ENCODE measurements at regions not wholly inside any gene's neighbourhood (a gene's known extent, or its start where the extent isn't known, plus 50 kb on each side); places are given as distances from the start of the nearest gene placed in this dataset.

GRCh38 chr1:4090976-4091660 lies 191.0 kb upstream of the C1orf174 start:
- DNase-seq: no peak

- DNase-seq: no peak
Measured at GRCh38 chr1:4091996-4092395, 191.9 kb upstream of the C1orf174 start.

- DNase-seq: no peak
Measured at GRCh38 chr1:4093856-4094565, 193.9 kb upstream of the C1orf174 start.

GRCh38 chr1:4095433-4095971 lies 195.4 kb upstream of the C1orf174 start:
- DNase-seq: no peak

GRCh38 chr1:4101459-4102161 lies 201.5 kb upstream of the C1orf174 start:
- no peak for DNase-seq

GRCh38 chr1:4105300-4105880 lies 205.3 kb upstream of the C1orf174 start:
- no peak for DNase-seq

DNA sequence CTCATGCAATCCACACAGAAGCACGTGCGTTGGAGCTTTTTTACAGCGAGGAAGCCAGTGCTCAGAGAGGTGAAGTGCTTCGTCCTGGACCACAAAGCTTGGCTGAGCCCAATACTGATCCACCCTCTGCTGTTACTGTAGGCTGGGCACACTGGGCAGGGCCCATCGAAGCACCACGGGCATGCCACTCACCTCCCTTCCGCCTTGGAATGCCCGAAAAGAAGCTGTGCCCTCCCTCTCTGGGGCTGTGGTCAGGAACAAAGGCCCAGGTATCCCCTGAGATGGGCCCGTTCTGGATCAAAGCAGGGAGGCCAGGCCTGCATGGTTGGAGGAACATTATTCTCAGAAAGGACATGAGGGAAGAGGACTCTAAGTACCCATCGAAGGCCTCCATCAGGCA lies 206.7 kb upstream of the C1orf174 start:
- DNase-seq: no peak

GRCh38 chr1:4107291-4107690 lies 207.2 kb upstream of the C1orf174 start:
- DNase-seq: no peak

- no peak for DNase-seq
Measured at GRCh38 chr1:4108331-4108730, 208.3 kb upstream of the C1orf174 start.

GRCh38 chr1:4108758-4109627 lies 208.9 kb upstream of the C1orf174 start:
- DNase-seq: no peak

- DNase-seq: no peak
Measured at GRCh38 chr1:4109628-4109940, 209.5 kb upstream of the C1orf174 start.

- DNase-seq: no peak
Measured at GRCh38 chr1:4110888-4111287, 210.8 kb upstream of the C1orf174 start.

DNA sequence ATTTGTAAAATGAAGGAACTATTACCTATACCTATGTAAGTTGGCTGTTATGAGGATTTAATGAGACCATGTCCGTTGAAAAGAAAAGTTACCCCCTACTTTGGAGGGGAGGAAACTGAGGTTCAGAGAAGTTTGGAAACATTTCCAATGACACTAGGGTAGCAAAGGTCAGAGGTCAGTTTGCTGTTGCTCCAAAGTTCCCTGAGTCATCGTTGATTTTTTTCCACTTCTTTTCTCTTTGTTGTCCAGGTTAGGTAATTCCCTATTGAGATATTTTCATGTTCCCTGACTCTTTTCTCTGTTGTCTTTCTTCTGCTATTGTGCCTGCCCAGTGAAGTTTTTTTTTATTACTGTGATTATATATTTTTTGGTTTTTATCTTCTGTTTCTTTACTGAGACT lies 213.8 kb upstream of the C1orf174 start:
- no peak for DNase-seq

DNA sequence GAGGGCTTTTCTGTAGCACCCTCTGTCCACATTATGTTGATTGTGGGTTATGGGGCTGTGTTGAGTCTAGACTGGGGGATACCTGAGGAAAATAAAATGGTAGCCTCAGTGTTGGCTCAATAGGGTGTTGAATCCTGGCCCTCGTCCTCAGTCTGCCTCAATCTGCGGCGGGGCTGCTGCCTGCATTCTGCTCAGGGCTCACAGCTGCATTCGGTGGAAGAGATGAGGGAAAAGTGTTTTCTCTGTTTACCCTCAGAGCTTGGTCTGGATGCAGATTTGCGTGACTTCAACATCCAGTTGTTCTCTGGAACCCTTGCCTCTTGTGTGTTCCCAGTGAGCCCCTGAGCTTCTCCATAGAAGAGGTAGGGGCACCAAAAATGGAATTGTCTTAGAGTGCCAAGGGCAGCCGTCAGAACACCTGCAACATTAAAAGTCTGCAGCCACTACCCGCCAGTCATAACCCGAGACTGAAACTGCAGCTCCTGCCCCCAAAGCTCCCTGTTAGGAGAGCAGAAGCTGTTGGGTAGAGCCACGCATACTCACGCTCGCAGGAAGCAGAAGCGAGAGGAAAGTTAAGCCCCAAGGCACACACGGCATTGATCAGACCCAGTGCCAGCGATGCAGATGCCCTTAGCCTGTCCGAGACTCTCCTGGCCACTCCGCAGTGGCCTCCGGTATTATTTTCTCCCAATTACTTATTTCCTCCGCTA lies 215.3 kb upstream of the C1orf174 start:
- no peak for DNase-seq

GRCh38 chr1:4117196-4117595 lies 217.1 kb upstream of the C1orf174 start:
- DNase-seq: no peak

- no peak for DNase-seq
Measured at GRCh38 chr1:4118746-4119515, 218.9 kb upstream of the C1orf174 start.

DNA sequence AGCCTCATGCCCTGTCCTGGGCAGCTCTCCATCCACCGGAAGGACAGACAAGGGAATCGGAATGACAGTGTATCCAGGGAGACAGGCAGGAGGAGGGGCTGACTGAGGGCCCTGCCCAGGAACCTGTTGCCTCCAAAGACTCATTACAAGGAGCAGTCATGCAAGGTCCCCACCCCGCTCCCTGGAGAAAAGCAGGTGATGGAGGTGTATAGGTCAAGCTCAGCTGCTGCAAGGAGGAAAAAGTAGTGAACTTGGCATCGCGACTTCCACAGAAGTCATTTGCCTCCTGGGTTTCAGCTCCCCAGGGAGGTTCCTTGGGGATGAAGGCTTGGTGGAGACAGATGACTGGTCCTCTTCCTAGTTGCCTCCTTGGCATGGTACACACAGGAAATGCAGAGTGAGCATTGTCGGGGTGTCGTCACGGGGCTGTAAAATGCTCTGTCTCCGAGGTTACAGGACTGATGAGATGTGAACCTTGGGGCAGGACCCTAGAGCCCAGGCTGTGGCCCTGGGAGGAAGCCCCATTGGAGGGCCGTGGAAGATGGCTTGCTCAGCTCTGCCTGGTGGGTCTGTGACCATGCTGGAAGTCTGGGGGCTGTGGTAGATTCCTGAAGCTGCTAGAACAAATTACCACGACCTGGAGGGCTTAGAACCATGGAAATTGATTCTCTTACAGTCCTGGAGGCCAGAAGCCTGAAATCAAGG lies 219.6 kb upstream of the C1orf174 start:
- DNase-seq: no peak

GRCh38 chr1:4120557-4121292 lies 220.7 kb upstream of the C1orf174 start:
- no peak for DNase-seq

- DNase-seq: no peak
Measured at GRCh38 chr1:4121293-4121684, 221.2 kb upstream of the C1orf174 start.

Measured in NCI-H187 treated with DMSO at 0.1 percent for 48 hours (cell line).